ENCODE measurements at regions not wholly inside any gene's neighbourhood (a gene's known extent, or its start where the extent isn't known, plus 50 kb on each side); places are given as distances from the start of the nearest gene placed in this dataset.
"Not testable (repeated sequence)": the region's sequence is repeated elsewhere in the genome, so short reads cannot be mapped to it uniquely, and the experiment has no call there.

GRCh38 chr4:124939908-124940307 is 227.4 kb upstream of the ANKRD50 start:
- no peak for DNase-seq

- DNase-seq: no peak
Measured at GRCh38 chr4:124938836-124939235, 226.3 kb upstream of the ANKRD50 start.

- DNase-seq: no peak
Measured at GRCh38 chr4:124937993-124938392, 225.5 kb upstream of the ANKRD50 start.

GRCh38 chr4:124936427-124936826 is 223.9 kb upstream of the ANKRD50 start:
- peak; percentile 46 for DNase-seq

- no peak for DNase-seq
Measured at GRCh38 chr4:124934916-124935315, 222.4 kb upstream of the ANKRD50 start.

- DNase-seq: no peak
Measured at GRCh38 chr4:124933521-124933920, 221.0 kb upstream of the ANKRD50 start.

- DNase-seq: no peak
Measured at GRCh38 chr4:124932447-124932846, 219.9 kb upstream of the ANKRD50 start.

- peak; percentile 46 for DNase-seq
Measured at GRCh38 chr4:124931050-124931449, 218.5 kb upstream of the ANKRD50 start.

- DNase-seq: not testable (repeated sequence)
Measured at GRCh38 chr4:124922748-124923147, 210.2 kb upstream of the ANKRD50 start.

- DNase-seq: no peak
Measured at GRCh38 chr4:124918559-124919122, 206.1 kb upstream of the ANKRD50 start.

- no peak for DNase-seq
Measured at GRCh38 chr4:124915073-124915472, 202.5 kb upstream of the ANKRD50 start.

GRCh38 chr4:124913237-124913636 is 200.7 kb upstream of the ANKRD50 start:
- DNase-seq: no peak

GRCh38 chr4:124910327-124910726 is 197.8 kb upstream of the ANKRD50 start:
- DNase-seq: no peak

- DNase-seq: no peak
Measured at GRCh38 chr4:124907881-124908280, 195.3 kb upstream of the ANKRD50 start.

GRCh38 chr4:124905441-124905840 is 192.9 kb upstream of the ANKRD50 start:
- DNase-seq: no peak

GRCh38 chr4:124904723-124905388 is 192.3 kb upstream of the ANKRD50 start:
- no peak for DNase-seq

- DNase-seq: peak; percentile 65
Measured at GRCh38 chr4:124903995-124904722, 191.6 kb upstream of the ANKRD50 start.

GRCh38 chr4:124902001-124902515 is 189.5 kb upstream of the ANKRD50 start:
- DNase-seq: no peak

- no peak for DNase-seq
Measured at GRCh38 chr4:124899997-124900396, 187.5 kb upstream of the ANKRD50 start.

GRCh38 chr4:124890522-124890921 is 178.0 kb upstream of the ANKRD50 start:
- DNase-seq: peak; percentile 62

- DNase-seq: no peak
Measured at GRCh38 chr4:124887739-124888138, 175.2 kb upstream of the ANKRD50 start.

GRCh38 chr4:124884316-124884715 is 171.8 kb upstream of the ANKRD50 start:
- DNase-seq: no peak

GRCh38 chr4:124883632-124884031 is 171.1 kb upstream of the ANKRD50 start:
- DNase-seq: peak; percentile 16

GRCh38 chr4:124879195-124879594 is 166.7 kb upstream of the ANKRD50 start:
- no peak for DNase-seq
